ENCODE measurements at regions not wholly inside any gene's neighbourhood (a gene's known extent, or its start where the extent isn't known, plus 50 kb on each side); places are given as distances from the start of the nearest gene placed in this dataset.

DNA sequence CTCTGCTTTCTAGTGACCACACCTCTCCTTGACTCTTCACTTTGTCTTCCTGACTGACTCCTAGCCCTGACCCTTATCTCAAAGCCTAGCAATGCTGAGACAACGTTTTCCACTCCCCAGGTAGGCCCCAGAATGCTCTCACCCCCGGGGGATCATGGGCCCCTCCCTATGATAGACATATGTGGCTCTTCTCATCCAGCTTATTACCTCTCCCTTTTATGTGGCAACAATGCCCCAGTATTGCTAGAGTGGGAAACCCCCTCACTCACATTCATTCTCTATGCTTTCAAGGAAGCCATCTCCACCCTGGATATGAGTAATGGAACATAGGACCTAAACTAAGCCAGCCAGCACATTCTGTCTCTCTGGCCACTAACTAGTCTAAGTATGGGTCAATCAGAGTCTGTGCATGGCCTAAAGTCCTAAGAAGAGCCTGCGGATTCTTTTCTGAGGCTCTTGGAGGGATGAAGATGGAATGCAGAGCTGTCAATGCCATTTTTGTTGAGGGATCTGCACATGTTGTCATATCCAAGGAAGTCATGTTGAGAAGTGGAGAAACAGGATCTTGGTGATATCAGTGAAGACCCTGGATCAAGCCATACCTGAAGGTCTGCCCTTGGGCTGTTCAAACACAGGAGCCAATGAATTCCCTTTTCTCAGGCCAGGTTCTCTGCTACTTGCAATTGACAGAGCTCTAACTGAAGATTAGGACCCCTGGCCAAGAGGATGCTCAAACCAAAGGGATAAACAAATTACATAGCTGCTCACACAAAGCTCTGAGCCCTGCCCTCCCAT, 79.8 kb upstream of the GRK3 start:
- 63% methylated on average over 2 of the region's 3 CpGs for WGBS (ENCODE audit: insufficient coverage, low coverage, low lambda C conversion rate, missing lambda C conversion rate)
- no peak overlapping the region for H3K27ac ChIP-seq
- no peak overlapping the region for H3K4me3 ChIP-seq
- peaks cover 0 to 3% (median 0%) of the 10 kb centered on the region in 4 donors for H3K36me3 ChIP-seq
- intact Hi-C loops (cut with DNase I) = no loop called here
- no peaks in the 10 kb centered on the region for H3K27me3 ChIP-seq
- no peak for ATAC-seq
- TF ChIP-seq, protein P1, sequence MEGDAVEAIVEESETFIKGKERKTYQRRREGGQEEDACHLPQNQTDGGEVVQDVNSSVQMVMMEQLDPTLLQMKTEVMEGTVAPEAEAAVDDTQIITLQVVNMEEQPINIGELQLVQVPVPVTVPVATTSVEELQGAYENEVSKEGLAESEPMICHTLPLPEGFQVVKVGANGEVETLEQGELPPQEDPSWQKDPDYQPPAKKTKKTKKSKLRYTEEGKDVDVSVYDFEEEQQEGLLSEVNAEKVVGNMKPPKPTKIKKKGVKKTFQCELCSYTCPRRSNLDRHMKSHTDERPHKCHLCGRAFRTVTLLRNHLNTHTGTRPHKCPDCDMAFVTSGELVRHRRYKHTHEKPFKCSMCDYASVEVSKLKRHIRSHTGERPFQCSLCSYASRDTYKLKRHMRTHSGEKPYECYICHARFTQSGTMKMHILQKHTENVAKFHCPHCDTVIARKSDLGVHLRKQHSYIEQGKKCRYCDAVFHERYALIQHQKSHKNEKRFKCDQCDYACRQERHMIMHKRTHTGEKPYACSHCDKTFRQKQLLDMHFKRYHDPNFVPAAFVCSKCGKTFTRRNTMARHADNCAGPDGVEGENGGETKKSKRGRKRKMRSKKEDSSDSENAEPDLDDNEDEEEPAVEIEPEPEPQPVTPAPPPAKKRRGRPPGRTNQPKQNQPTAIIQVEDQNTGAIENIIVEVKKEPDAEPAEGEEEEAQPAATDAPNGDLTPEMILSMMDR (IDR thresholded peaks at IDR 0.05) = no peak
- H3K9me3 ChIP-seq = no peaks in the 10 kb centered on the region
- DNase-seq = no peak
- H3K4me1 ChIP-seq = peaks cover 0 to 10% (median 3%) of the 10 kb centered on the region in 4 donors

DNA sequence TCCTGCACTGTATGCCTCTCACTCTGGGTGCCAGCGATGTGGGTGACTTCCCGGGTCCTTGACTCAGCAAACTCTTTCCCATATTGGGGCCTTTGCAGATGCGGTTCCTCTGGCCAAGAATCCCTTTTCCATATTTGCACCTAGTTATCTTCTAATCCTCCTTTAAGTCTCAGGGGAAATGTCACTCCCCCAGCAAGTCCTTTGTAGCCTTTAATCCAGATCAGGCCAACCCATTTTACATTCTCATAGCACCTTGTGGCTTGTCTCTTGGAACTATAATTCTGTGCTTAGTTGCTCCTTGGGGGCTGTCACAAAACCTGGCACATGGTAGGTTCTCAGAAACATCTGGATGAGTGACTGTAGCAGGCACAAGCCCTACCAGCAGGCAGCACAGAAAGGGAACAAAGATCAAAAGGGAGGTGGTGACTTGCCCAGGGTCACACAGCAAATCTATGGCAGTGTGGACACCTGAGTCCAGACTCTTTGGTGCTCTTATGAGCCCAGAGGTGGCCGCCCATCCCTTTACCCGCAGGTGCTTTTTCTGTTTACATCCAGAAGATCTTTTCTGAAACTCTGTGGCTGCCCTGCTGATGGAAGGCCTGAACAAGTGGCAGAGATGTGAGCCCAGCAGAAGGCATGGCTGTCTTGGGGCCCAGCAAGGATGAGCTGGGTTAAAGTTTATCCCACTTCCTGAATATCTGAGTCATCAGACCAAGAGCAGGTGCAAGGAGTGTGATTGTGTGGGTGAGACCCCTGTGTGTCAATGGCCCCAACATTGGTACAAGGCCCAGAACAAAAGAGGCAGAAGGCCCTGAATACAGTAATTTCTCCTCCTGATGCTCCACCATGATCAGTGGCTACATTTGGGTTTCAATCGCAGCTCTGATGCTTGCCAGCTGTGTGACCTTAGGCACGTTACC, 78.6 kb upstream of the GRK3 start:
- TF ChIP-seq POLR2A (IDR thresholded peaks at IDR 0.05) = no peak
- TF ChIP-seq, protein P1 (IDR thresholded peaks at IDR 0.05) = no peak
- Histone ChIP-seq H3K27ac (no peak overlapping the region), H3K9me3 (no peaks in the 10 kb centered on the region), H3K27me3 (no peaks in the 10 kb centered on the region), H3K36me3 (peaks cover 0 to 3% (median 0%) of the 10 kb centered on the region in 4 donors), H3K4me3 (no peak overlapping the region), H3K4me1 (peaks cover 0 to 10% (median 3%) of the 10 kb centered on the region in 4 donors)
- 92% methylated on average over 6 of the region's 7 CpGs for WGBS (ENCODE audit: insufficient coverage, low coverage, low lambda C conversion rate, missing lambda C conversion rate)
- DNase-seq (no peak), ATAC-seq (peak in 1 of 4 donors; percentile 10)
- intact Hi-C loops (cut with DNase I) = no loop called here

DNA sequence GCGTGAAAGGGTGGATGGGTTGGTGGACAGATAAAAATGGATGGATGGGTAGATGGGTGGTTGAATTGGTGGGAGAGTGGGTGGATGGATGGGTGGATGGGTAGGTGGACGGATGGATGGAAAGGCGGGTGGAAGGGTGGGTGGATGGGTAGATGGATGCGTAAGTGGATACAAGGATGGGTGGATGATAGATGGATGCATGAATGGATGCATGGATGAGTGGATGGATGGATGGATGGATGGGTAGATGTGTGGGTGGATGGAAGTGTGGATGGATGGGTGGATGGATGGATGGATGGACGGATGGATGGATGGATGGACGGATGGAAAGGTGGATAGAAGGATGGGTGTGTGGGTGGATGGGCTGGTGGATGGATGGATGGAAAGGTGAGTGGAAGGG, 77.0 kb upstream of the GRK3 start:
- DNase-seq = no peak

DNA sequence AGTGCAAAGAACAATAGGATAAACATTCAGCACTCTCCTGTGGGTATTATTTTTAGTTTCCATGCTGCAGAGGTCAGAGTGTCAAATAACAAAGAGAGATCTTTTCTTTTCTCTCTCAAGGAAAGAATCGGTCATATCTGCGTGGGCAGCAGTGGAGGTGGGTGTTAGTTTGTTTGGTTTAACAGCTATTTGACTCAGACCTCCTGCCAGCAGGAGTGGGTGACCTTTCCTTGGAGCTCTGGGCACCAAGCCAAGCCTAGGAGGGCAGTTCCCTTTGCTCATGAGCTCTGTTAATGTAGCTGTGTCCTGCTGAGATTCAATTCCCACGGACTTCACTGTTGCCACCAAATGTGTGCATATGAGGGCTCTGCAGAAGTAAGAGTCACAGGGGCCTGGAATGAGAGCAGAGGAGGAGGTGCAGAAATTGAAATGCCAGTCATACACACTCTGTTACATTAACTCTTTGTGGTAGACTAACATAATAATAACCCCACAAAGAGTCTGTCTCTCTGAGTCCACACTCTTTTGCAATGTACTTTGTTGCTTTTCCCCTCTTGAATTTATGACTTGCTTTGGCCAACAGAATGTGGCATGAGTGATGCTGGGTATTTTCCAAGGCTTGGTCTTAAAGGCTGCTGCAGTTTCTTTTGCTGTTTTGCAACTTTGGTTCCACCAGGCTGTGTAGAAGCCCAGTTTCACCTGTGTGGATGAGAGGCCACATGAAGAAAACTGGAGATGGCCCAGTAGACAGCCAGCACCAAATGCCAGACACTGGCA, 76.0 kb upstream of the GRK3 start:
- ATAC-seq (peak; percentile 71 to 91 (median 82)), DNase-seq (peak; percentile 65 to 79 (median 79))
- Histone ChIP-seq H3K4me3 (no peak overlapping the region), H3K9me3 (no peaks in the 10 kb centered on the region), H3K27me3 (no peaks in the 10 kb centered on the region), H3K36me3 (peaks cover 0 to 3% (median 0%) of the 10 kb centered on the region in 4 donors), H3K4me1 (peaks cover 0 to 6% (median 2%) of the 10 kb centered on the region in 4 donors), H3K27ac (no peak overlapping the region)
- TF ChIP-seq, protein P1 (IDR thresholded peaks at IDR 0.05) = no peak
- TF ChIP-seq POLR2A (IDR thresholded peaks at IDR 0.05) = no peak
- intact Hi-C loops (cut with DNase I) = no loop called here
- WGBS (ENCODE audit: insufficient coverage, low coverage, low lambda C conversion rate, missing lambda C conversion rate) = 8% methylated on average over 3 of the region's 3 CpGs

More for the DNA sequence above, 77.0 kb upstream of the GRK3 start:
- 92% methylated on average over 6 of the region's 6 CpGs for WGBS (ENCODE audit: insufficient coverage, low coverage, low lambda C conversion rate, missing lambda C conversion rate)
- Histone ChIP-seq H3K9me3 (no peaks in the 10 kb centered on the region), H3K4me3 (no peak overlapping the region), H3K4me1 (peaks cover 0 to 10% (median 3%) of the 10 kb centered on the region in 4 donors), H3K36me3 (peaks cover 0 to 3% (median 0%) of the 10 kb centered on the region in 4 donors), H3K27ac (no peak overlapping the region), H3K27me3 (no peaks in the 10 kb centered on the region)
- TF ChIP-seq, protein P1 (IDR thresholded peaks at IDR 0.05) = no peak
- TF ChIP-seq POLR2A (IDR thresholded peaks at IDR 0.05) = no peak
- intact Hi-C loops (cut with DNase I) = no loop called here
- ATAC-seq = no peak
